ENCODE measurements at regions not wholly inside any gene's neighbourhood (a gene's known extent, or its start where the extent isn't known, plus 50 kb on each side); places are given as distances from the start of the nearest gene placed in this dataset.
"Not testable (repeated sequence)": the region's sequence is repeated elsewhere in the genome, so short reads cannot be mapped to it uniquely, and the experiment has no call there.

DNA sequence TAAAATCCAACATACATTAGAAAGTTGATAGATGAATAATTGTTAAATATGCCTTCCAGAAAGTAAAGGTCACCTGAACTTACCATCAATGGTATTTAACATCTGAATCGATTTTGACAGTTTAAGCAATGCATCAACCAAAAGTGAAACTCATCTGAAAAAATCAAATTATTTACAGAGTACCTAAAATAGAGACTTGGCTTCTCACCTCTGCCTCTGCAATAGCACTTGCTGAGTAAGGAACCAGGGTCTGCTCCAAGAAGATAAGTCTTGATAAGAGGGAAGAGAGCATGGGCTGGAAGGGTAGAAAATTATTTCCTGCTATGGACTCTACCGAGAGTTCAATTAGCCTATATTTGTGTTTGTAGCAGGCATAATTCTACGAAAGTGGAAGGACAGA is 868.3 kb downstream of the STIM2 start:
- DNase-seq (ENCODE audit: low spot score): no peak

DNA sequence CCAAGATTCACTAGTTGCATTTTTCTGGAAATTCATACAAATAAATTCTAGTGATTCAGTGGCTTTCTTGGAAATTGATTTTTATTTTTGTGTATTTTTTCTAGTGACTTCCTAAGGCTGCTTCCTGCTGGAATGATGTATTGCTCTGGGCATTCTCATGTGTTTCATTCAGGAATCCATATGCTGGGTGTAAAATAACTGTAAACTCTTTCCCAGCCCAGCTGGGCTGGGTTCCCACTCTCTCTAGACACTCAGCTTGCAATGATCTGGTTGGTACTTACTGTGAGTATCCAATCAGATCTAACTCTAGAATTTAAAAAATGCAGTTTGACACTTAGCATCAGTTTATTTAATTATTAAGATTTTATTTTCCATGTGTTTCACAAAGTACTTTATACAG is 882.2 kb downstream of the STIM2 start:
- DNase-seq (ENCODE audit: low spot score): no peak

- DNase-seq (ENCODE audit: low spot score): no peak
Measured at GRCh38 chr4:27759611-27760575, 899.3 kb downstream of the STIM2 start.

DNA sequence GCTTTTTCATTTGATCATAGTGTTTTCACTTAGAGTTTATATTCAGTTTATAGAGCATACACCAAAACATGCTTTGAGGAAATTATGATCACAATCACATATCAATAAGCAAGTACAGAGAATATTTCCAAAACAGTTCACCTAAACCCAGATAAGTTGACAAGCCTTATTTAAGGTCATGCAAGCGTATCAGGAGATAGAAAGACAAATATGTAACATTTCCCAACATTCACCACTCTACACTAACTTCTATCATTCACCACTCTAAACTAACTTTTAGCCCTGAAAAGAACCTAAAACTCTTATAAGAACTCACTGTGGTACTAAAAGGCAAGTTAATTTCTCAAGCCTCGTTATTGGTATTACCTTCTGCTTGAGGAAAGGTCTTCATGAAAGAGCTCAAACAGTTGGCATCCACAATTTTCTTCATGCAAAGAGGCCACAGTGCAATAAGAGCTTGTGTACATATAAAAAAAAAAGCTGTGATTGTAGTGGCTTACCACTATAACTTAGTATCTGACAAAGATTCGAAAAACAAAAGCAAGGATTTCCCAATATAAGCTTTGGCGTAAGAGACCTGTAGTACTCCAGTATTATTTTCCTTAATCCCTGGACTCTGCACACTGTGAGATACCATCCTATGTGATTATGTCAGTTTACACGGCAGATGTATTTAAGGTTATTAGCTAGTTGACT is 903.3 kb downstream of the STIM2 start:
- no peak for DNase-seq (ENCODE audit: low spot score)

DNA sequence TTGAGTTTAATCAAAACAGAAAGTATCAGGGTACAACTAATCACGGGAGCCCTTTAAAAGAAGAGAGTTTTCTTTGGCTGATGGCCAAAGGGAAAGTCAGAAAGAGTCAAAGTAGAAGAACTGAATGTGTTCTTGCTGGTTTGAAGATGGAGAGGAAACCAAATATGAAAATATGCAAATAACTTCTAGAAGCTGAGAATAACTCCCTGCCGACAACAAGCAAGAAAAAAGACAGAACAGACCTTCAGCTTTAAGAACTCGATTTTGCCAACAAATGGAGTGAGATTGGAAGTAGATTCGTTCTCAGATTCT is 903.8 kb downstream of the STIM2 start:
- no peak for DNase-seq (ENCODE audit: low spot score)

GRCh38 chr4:27770895-27771294 is 910.3 kb downstream of the STIM2 start:
- no peak for DNase-seq (ENCODE audit: low spot score)

DNA sequence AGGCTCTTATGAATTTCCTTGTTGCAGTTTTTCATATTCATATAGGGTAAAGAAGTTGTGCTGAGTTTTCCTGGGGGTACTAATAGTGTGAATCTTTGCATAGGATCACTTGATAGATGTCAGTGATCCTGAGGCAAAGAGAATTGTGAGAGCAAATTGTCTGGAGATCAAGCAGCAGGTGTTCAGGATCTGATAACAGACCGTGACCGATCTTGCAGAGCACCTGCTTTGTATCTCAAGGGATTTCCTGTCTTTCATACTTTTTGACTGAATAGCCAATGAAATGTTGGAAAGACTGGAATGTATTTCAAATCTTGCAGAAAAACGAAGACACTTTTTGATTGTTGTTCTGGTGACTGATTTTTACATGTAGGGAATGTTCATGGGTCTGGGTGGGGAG is 914.5 kb downstream of the STIM2 start:
- no peak for DNase-seq (ENCODE audit: low spot score)

DNA sequence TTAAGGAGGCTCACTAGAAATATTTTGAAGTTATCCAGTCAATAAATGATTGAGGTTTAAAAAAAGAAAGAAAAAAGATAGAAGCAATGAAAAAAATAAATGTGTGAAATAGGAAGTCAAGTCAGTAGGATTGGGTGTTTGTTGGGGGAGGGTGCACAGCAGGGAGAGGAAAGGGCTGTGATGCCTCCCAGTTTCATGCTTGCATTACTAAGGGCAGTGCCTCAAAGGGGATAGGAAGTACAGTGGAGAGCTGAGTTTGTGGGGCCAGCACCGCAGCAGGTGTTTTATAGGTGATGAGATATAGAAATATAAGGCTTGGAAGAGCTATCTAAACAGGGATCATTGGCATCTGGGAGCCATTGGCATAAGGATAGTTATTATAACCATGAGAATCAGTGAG is 919.2 kb downstream of the STIM2 start:
- DNase-seq (ENCODE audit: low spot score): no peak

GRCh38 chr4:27787195-27787594 is 926.6 kb downstream of the STIM2 start:
- DNase-seq (ENCODE audit: low spot score): no peak

DNA sequence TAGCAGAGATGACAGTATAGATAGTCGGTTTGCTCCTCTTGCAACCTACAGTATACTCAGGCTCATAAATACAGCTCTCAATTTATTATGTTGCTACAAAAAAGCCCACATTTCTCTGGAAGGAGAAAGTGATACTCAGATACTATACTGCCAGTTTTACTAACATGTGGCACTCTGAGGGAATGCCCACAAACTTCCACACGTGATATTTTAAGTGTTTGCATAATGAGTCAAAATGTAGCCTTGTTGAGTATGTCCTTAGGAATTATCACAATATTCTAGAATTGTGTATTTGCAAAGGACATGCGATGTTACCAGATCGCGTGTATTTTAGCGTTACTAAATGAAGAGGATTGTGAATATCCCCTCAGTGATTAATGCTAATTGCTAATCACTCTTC is 929.1 kb downstream of the STIM2 start:
- no peak for DNase-seq (ENCODE audit: low spot score)

DNA sequence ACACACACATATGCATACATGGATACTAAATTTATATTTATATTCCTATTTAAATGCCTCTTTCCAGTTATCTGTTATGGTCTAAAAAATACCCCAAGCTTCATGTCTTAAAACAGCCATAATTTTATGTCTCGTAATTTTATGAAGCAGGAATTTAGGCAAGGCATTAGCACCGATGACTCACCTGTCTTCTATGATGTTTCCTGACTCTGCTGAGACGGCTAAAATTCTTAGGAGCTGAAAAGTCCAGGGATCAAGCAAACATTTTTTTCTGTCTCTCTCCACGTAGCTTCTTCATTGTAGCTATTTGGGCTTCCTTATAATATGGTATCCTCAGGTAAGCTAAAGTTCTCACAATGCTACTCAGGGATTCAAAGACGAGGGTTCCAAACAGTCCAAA is 930.3 kb downstream of the STIM2 start:
- DNase-seq (ENCODE audit: low spot score): no peak

- no peak for DNase-seq (ENCODE audit: low spot score)
Measured at GRCh38 chr4:27791640-27792039, 931.0 kb downstream of the STIM2 start.

GRCh38 chr4:27807207-27807606 is 946.6 kb downstream of the STIM2 start:
- no peak for DNase-seq (ENCODE audit: low spot score)

DNA sequence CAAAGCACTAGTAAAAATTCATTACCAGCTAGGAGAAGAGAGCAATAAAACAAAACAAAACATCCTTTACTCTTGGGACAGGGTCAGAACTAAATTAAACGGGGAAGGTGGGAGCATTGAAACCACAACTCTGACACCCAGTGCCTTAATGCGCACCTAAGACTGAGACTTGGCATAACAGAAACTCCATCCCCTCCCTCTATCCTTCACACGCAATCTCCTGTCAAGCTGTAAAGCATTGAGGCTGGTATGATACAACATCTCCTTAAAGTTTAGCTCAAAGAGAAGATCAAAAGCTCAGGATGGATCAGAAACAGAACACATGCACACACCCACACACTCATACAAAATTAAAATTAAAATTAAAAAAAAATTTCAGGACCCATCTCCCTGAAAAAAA is 951.3 kb downstream of the STIM2 start:
- no peak for DNase-seq (ENCODE audit: low spot score)

DNA sequence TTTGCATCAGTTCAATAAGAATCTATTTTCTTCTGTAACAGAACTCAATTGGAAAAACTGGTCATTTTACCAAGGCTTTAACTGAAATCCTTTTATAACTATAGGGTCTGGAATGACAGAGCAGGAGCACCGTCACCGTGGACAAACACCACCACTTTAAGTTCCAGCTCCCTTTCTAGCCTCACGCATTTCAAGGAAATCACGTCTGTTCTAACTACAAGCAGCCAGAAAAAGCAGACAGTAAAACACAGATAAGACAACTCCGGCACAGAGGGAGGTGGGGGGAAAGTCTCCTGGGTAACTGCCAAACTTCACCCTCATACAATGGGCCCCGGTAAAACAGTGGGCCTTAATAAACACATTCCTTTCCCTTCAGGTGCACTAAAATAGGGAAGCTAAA is 952.6 kb downstream of the STIM2 start:
- not testable (repeated sequence) for DNase-seq (ENCODE audit: low spot score)

- not testable (repeated sequence) for DNase-seq (ENCODE audit: low spot score)
Measured at GRCh38 chr4:27813699-27814425, 953.2 kb downstream of the STIM2 start.

DNA sequence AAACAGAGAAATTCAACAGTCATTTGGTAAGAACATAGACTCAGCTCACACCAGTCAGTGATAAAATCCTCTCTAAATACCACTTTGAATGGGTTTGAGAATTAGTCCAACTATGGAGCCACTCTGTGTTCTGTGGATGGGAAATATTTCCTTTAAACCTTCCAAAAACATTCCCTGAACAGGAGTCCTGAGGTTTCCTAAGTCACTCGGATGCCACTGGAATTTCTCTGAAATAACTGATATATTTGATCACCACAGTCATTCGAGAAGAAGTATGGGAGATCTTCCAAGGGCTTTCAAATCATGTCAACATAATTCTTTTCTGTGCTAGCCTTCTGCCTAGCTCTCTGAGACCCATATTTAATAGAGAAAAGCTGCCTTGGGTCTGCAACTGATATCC is 958.6 kb downstream of the STIM2 start:
- DNase-seq (ENCODE audit: low spot score): no peak

DNA sequence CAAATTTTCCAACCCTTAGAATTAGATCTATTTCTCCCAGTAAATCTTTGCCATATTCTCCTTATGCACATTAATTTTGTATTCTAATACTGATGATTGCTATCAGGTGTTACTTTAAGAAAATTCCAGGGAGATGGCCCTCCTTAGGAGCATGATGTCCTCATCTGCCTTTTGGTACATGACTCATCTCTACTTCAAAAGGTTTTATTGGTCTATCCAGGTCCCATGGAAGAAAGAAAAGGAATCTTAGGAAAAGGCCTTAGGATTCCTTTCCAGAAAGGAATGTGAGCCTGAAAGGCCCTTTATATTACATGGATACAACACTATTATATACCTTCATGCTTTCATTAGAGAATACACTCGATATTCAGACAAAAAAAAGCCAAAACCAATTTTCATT is 968.2 kb downstream of the STIM2 start:
- DNase-seq (ENCODE audit: low spot score): no peak

- no peak for DNase-seq (ENCODE audit: low spot score)
Measured at GRCh38 chr4:27830251-27830650, 969.6 kb downstream of the STIM2 start.

DNA sequence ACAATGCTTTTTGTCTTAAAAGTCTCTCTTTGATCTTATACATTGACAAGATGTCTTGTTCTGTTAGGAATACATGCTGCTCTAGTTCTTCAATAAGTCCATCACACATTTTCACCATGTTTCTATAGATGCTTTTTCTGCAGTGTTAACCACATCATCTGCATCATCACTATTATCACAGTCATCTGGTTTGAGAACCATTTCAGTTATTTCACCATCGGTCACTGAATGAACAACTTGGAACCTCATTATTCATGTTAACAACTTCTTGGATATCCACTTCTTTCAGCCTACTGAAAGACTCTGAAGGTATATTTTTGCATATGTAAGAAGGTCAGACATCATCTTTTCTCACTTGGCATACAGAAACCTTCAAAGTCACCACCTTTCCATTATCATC is 975.2 kb downstream of the STIM2 start:
- DNase-seq (ENCODE audit: low spot score): no peak

- DNase-seq (ENCODE audit: low spot score): no peak
Measured at GRCh38 chr4:27836523-27836922, 975.9 kb downstream of the STIM2 start.

- DNase-seq (ENCODE audit: low spot score): no peak
Measured at GRCh38 chr4:27843776-27844175, 983.1 kb downstream of the STIM2 start.

DNA sequence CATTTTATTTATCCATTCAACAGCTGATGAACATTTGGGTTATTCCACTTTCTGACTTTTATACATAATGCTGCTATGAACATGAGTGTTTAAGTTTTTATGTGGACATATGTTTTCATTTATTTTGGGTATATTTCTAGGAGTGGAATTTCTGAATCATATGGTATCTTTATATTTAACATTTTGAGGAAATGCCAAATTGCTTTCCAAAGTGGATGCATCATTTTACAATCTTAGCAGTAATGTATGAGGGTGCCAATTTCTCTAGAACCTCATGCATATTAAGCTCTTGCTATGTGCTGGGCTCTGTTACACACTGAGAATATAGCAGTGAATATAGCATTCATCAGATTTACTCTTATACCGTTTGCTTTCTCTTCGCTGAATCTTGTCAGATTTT is 983.7 kb downstream of the STIM2 start:
- DNase-seq (ENCODE audit: low spot score): no peak
